ENCODE measurements at regions not wholly inside any gene's neighbourhood (a gene's known extent, or its start where the extent isn't known, plus 50 kb on each side); places are given as distances from the start of the nearest gene placed in this dataset.

- no peaks in the 10 kb centered on the region for H3K79me2 ChIP-seq (ENCODE audit: insufficient read depth, low read length)
- H3K9ac ChIP-seq (ENCODE audit: low read length), result no peak overlapping the region
- no peaks in the 10 kb centered on the region for H3K36me3 ChIP-seq (ENCODE audit: low read length)
- no peak overlapping the region for H2AFZ ChIP-seq (ENCODE audit: low read depth, low read length, severe bottlenecking)
- no peaks in the 10 kb centered on the region for H3K9me3 ChIP-seq (ENCODE audit: insufficient read depth, low read length)
- H3K4me2 ChIP-seq (ENCODE audit: low read depth, low read length, poor library complexity, severe bottlenecking), result no peak overlapping the region
- no peaks in the 10 kb centered on the region for H3F3A ChIP-seq (ENCODE audit: insufficient read depth)
- H3K27ac ChIP-seq (ENCODE audit: low read depth, low read length), result no peak overlapping the region
- H3K27me3 ChIP-seq (ENCODE audit: low read length), result no peaks in the 10 kb centered on the region
- no peak overlapping the region for H3K4me3 ChIP-seq (ENCODE audit: insufficient read depth, low read length, poor library complexity, severe bottlenecking)
- no peak for TF ChIP-seq CTCF (IDR thresholded peaks at IDR 0.05; ENCODE audit: insufficient read depth, low read length, poor library complexity, severe bottlenecking)
- H3K9me2 ChIP-seq (replicated peaks; ENCODE audit: insufficient read depth, low read length), result no peaks in the 10 kb centered on the region
- no peaks in the 10 kb centered on the region for H4K20me1 ChIP-seq (ENCODE audit: low read depth, low read length)
Measured at GRCh38 chr18:67318651-67319050, 197.9 kb downstream of the DSEL start.

GRCh38 chr18:67310826-67311225, 205.7 kb downstream of the DSEL start:
- no peaks in the 10 kb centered on the region for H3K79me2 ChIP-seq (ENCODE audit: insufficient read depth, low read length)
- H3K9ac ChIP-seq (ENCODE audit: low read length), result no peak overlapping the region
- TF ChIP-seq EZH2phosphoT487 (conservative IDR thresholded peaks at IDR 0.05; ENCODE audit: low read length) (no peak), CTCF (IDR thresholded peaks at IDR 0.05; ENCODE audit: insufficient read depth, low read length, poor library complexity, severe bottlenecking) (no peak)
- H3K27me3 ChIP-seq (ENCODE audit: low read length), result no peaks in the 10 kb centered on the region
- H3K9me2 ChIP-seq (replicated peaks; ENCODE audit: insufficient read depth, low read length), result no peaks in the 10 kb centered on the region
- no peaks in the 10 kb centered on the region for H3F3A ChIP-seq (ENCODE audit: insufficient read depth)
- no peaks in the 10 kb centered on the region for H4K20me1 ChIP-seq (ENCODE audit: low read depth, low read length)
- no peak overlapping the region for H2AFZ ChIP-seq (ENCODE audit: low read depth, low read length, severe bottlenecking)
- H3K27ac ChIP-seq (ENCODE audit: low read depth, low read length), result no peak overlapping the region
- no peak overlapping the region for H3K4me3 ChIP-seq (ENCODE audit: insufficient read depth, low read length, poor library complexity, severe bottlenecking)
- H3K36me3 ChIP-seq (ENCODE audit: low read length), result no peaks in the 10 kb centered on the region
- H3K9me3 ChIP-seq (ENCODE audit: insufficient read depth, low read length), result no peaks in the 10 kb centered on the region
- no peak overlapping the region for H3K4me2 ChIP-seq (ENCODE audit: low read depth, low read length, poor library complexity, severe bottlenecking)

- no peaks in the 10 kb centered on the region for H3K36me3 ChIP-seq (ENCODE audit: low read length)
- no peak overlapping the region for H3K9ac ChIP-seq (ENCODE audit: low read length)
- H3K9me2 ChIP-seq (replicated peaks; ENCODE audit: insufficient read depth, low read length), result no peaks in the 10 kb centered on the region
- TF ChIP-seq EZH2phosphoT487 (conservative IDR thresholded peaks at IDR 0.05; ENCODE audit: low read length) (no peak), CTCF (IDR thresholded peaks at IDR 0.05; ENCODE audit: insufficient read depth, low read length, poor library complexity, severe bottlenecking) (no peak)
- no peaks in the 10 kb centered on the region for H4K20me1 ChIP-seq (ENCODE audit: low read depth, low read length)
- no peak overlapping the region for H3K4me2 ChIP-seq (ENCODE audit: low read depth, low read length, poor library complexity, severe bottlenecking)
- no peaks in the 10 kb centered on the region for H3K9me3 ChIP-seq (ENCODE audit: insufficient read depth, low read length)
- no peak overlapping the region for H2AFZ ChIP-seq (ENCODE audit: low read depth, low read length, severe bottlenecking)
- no peaks in the 10 kb centered on the region for H3K27me3 ChIP-seq (ENCODE audit: low read length)
- H3F3A ChIP-seq (ENCODE audit: insufficient read depth), result no peaks in the 10 kb centered on the region
- H3K79me2 ChIP-seq (ENCODE audit: insufficient read depth, low read length), result no peaks in the 10 kb centered on the region
- H3K27ac ChIP-seq (ENCODE audit: low read depth, low read length), result no peak overlapping the region
- no peak overlapping the region for H3K4me3 ChIP-seq (ENCODE audit: insufficient read depth, low read length, poor library complexity, severe bottlenecking)
Measured at GRCh38 chr18:67308819-67309218, 207.7 kb downstream of the DSEL start.

GRCh38 chr18:67305466-67305865, 211.1 kb downstream of the DSEL start:
- H3K9ac ChIP-seq (ENCODE audit: low read length), result no peak overlapping the region
- no peaks in the 10 kb centered on the region for H3F3A ChIP-seq (ENCODE audit: insufficient read depth)
- H3K27ac ChIP-seq (ENCODE audit: low read depth, low read length), result no peak overlapping the region
- H3K79me2 ChIP-seq (ENCODE audit: insufficient read depth, low read length), result no peaks in the 10 kb centered on the region
- H3K36me3 ChIP-seq (ENCODE audit: low read length), result no peaks in the 10 kb centered on the region
- no peak overlapping the region for H3K4me3 ChIP-seq (ENCODE audit: insufficient read depth, low read length, poor library complexity, severe bottlenecking)
- H3K9me2 ChIP-seq (replicated peaks; ENCODE audit: insufficient read depth, low read length), result no peaks in the 10 kb centered on the region
- no peak overlapping the region for H3K4me2 ChIP-seq (ENCODE audit: low read depth, low read length, poor library complexity, severe bottlenecking)
- TF ChIP-seq EZH2phosphoT487 (conservative IDR thresholded peaks at IDR 0.05; ENCODE audit: low read length) (no peak), CTCF (IDR thresholded peaks at IDR 0.05; ENCODE audit: insufficient read depth, low read length, poor library complexity, severe bottlenecking) (no peak)
- H4K20me1 ChIP-seq (ENCODE audit: low read depth, low read length), result no peaks in the 10 kb centered on the region
- no peak overlapping the region for H2AFZ ChIP-seq (ENCODE audit: low read depth, low read length, severe bottlenecking)
- H3K27me3 ChIP-seq (ENCODE audit: low read length), result no peaks in the 10 kb centered on the region
- H3K9me3 ChIP-seq (ENCODE audit: insufficient read depth, low read length), result peaks cover 12% of the 10 kb centered on the region

Measured in SU-DHL-6 (cell line).